ENCODE measurements at regions not wholly inside any gene's neighbourhood (a gene's known extent, or its start where the extent isn't known, plus 50 kb on each side); places are given as distances from the start of the nearest gene placed in this dataset.

DNA sequence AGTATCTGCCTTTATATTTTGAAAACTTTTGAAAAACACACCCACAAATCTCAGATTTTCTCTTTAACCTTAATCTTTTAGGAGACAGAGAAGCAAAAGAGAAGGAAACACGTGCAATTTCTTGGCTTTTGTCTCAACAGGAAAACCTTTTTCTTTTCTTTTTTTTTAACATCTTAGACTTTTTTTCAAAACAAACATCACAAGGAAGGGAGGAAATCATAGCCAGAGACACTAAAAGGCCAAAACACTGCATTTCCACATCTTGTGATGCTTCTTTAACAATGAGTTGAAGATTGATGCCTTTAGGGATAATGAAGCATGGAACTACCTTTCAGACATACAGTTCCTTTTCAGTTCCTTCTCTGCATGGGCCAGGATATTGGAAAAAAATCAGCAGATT is 136.6 kb upstream of the NRBF2 start:
- dilution Hi-C loops (cut with MboI; ENCODE audit: extremely low pct_ligation_motif_present, low sequenced_read_pairs) (no loop called here), intact Hi-C loops (cut with micrococcal nuclease) (no loop called here)
- Histone ChIP-seq H3K27ac (ENCODE audit: insufficient read depth, low read depth, low read length) (no peak overlapping the region), H3K4me3 (replicated peaks in 1 of 3; ENCODE audit: insufficient read depth in 1 of 3, low read depth in 1 of 3, low read length in 3 of 3) (no peak overlapping the region), H3K79me2 (ENCODE audit: control insufficient read depth, insufficient read depth, low read length) (no peaks in the 10 kb centered on the region), H4K20me1 (replicated peaks; ENCODE audit: control insufficient read depth, extremely low read depth, insufficient read depth, low read length) (no peaks in the 10 kb centered on the region), H3K9ac (replicated peaks; ENCODE audit: extremely low read depth, insufficient read depth, low read length) (no peak overlapping the region), H3K4me2 (ENCODE audit: insufficient read depth, low read length) (no peak overlapping the region), H3K36me3 (ENCODE audit: control insufficient read depth in 2 of 2, extremely low read depth in 1 of 2, insufficient read depth in 2 of 2, low read length in 2 of 2) (no peaks in the 10 kb centered on the region), H2AFZ (ENCODE audit: low read depth, low read length) (no peak overlapping the region), H3K9me1 (replicated peaks; ENCODE audit: control insufficient read depth, extremely low read depth, insufficient read depth, low read length) (no peaks in the 10 kb centered on the region), H3K9me3 (replicated peaks; ENCODE audit: control insufficient read depth, insufficient read depth, low read length) (no peaks in the 10 kb centered on the region), H3K27me3 (ENCODE audit: control insufficient read depth in 2 of 2, insufficient read depth in 2 of 2, low read length in 2 of 2) (no peaks in the 10 kb centered on the region), H3K4me1 (ENCODE audit: control insufficient read depth, extremely low read depth, insufficient read depth, low read length) (no peaks in the 10 kb centered on the region)
- no TSS peak for BruUV-seq (replicated peaks)
- no peak for TF ChIP-seq POLR2AphosphoS5 (IDR thresholded peaks at IDR 0.05; ENCODE audit: insufficient read depth, low read depth, low read length)
- TF ChIP-seq MYC (IDR thresholded peaks at IDR 0.05; ENCODE audit: low read depth, low read length), result no peak
- TF ChIP-seq FOS (IDR thresholded peaks at IDR 0.05; ENCODE audit: borderline replicate concordance, insufficient read depth, low read length), result no peak
- TF ChIP-seq CTCF (IDR thresholded peaks at IDR 0.05; ENCODE audit: extremely low read depth in 1 of 2, insufficient read depth in 1 of 2, low read depth in 1 of 2, low read length in 2 of 2), result no peak
- no peak for TF ChIP-seq EZH2 (IDR thresholded peaks at IDR 0.05; ENCODE audit: borderline replicate concordance, low read depth, low read length, severe bottlenecking)
- TF ChIP-seq, protein P1, sequence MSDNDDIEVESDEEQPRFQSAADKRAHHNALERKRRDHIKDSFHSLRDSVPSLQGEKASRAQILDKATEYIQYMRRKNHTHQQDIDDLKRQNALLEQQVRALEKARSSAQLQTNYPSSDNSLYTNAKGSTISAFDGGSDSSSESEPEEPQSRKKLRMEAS (IDR thresholded peaks at IDR 0.05; ENCODE audit: insufficient read depth, insufficient read length), result no peak
- TF ChIP-seq JUN (IDR thresholded peaks at IDR 0.05; ENCODE audit: borderline replicate concordance, insufficient read depth, insufficient read length, low read depth), result no peak
- TF ChIP-seq GATA2 (IDR thresholded peaks at IDR 0.05; ENCODE audit: insufficient read depth, insufficient read length, low read depth, low read length), result no peak
- no peak for TF ChIP-seq POLR2A (IDR thresholded peaks at IDR 0.05; ENCODE audit: low read depth, low read length)
- CTCF ChIA-PET, result no interaction called here
- no peak for FAIRE-seq
- POLR2A ChIA-PET, result no interaction called here
- no peak for DNase-seq (ENCODE audit: low read depth, low spot score)

Measured in endothelial cell of umbilical vein (primary cell).